GM12872 (cell line): ENCODE measurements at regions not wholly inside any gene's neighbourhood (a gene's known extent, or its start where the extent isn't known, plus 50 kb on each side); places are given as distances from the start of the nearest gene placed in this dataset.

Source experiments
- TF ChIP-seq, protein P1 (sequence below): IDR thresholded peaks from 3 replicates; pipeline ENCODE4 v1.5.1; 2011; ENCODE audit warnings: low read depth, mild to moderate bottlenecking, low read length, moderate library complexity; ENCODE audit not compliant: insufficient read depth

GRCh38 chr9:75588808-75589207 is 301.7 kb upstream of the PCSK5 start:
- TF ChIP-seq, protein P1, sequence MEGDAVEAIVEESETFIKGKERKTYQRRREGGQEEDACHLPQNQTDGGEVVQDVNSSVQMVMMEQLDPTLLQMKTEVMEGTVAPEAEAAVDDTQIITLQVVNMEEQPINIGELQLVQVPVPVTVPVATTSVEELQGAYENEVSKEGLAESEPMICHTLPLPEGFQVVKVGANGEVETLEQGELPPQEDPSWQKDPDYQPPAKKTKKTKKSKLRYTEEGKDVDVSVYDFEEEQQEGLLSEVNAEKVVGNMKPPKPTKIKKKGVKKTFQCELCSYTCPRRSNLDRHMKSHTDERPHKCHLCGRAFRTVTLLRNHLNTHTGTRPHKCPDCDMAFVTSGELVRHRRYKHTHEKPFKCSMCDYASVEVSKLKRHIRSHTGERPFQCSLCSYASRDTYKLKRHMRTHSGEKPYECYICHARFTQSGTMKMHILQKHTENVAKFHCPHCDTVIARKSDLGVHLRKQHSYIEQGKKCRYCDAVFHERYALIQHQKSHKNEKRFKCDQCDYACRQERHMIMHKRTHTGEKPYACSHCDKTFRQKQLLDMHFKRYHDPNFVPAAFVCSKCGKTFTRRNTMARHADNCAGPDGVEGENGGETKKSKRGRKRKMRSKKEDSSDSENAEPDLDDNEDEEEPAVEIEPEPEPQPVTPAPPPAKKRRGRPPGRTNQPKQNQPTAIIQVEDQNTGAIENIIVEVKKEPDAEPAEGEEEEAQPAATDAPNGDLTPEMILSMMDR = peak; percentile 46; the same call in 2 of the 3 replicates

- TF ChIP-seq, protein P1 = no peak
These were observed 301.0 kb upstream of the PCSK5 start for GRCh38 chr9:75589497-75589896.

DNA sequence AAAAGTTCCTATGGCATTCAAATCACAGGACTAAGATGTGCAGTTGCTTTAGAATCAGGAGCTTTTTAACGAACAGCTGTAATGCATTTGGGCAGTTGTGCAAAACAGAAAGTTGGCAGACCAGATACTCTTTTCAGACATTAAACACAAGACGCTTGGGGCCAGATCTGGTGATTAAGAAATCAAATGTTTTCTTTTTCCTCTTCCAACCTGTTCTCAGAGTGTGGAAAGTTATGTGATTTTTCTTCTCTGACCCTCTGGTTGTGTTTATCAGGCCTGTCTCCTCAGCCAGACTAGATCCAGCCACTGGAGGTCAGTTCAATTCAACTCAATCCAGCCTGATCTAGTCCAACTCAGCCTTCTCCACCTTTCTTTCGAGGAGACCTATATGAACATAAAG is 298.5 kb upstream of the PCSK5 start:
- TF ChIP-seq, protein P1 = no peak

DNA sequence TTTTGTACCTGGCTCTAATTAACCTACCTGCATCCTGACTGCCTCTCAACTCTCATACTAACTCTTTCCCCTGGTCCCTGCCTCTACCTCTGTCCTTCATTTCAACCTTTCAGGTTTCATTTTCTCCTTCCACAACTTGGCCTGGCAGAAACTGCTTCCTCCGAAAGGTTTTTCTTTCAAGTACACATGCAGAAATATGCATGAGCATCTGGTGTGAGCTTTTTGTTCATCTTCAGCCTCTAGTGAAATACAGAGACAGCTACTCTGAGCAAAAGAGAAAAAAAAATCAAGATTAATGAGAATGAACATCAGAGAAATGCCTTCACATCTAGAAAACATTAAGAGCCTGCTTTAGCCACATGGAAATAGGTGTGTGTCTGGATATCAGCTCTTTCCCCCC is 297.9 kb upstream of the PCSK5 start:
- TF ChIP-seq, protein P1 = no peak

DNA sequence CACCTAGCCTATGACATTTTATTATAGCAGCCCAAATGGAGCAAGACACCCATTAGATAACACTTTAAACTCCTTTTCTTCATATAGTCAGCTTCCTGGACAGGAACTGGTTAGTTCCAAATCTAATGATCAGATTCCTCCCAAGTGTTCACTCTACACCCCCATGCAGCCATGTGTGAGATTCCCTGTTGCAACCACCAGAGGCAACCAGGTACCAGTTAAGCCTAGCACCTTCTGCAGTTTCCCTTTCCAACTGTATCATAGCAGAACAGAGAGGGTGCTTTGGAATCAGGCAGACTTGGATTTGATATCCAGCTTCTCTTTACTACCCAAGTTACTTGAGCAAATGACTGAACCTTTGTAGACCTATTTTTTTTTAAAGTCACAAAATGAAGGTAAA is 296.6 kb upstream of the PCSK5 start:
- TF ChIP-seq, protein P1 = no peak

- TF ChIP-seq, protein P1 = no peak
These were observed 291.3 kb upstream of the PCSK5 start for GRCh38 chr9:75599126-75599525.

GRCh38 chr9:75601280-75601679 is 289.2 kb upstream of the PCSK5 start:
- TF ChIP-seq, protein P1 = no peak

DNA sequence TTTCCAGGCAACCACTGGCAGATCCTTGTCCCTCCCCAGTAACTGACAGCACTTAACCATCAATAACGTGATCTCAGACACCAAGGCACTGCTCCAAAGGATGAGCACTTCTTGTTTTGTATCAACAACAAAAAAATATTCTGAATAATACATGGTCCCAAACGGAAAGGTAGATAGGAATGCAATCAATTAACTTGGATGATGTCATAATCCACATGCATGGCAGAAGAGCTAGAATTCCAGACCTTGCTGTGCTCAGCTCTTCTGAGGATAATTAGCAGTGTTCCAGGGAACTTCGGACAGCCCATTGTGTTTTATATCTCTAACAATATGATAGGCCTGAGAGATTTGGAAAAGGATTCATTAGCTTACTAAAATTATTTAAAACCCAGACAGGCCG is 288.4 kb upstream of the PCSK5 start:
- TF ChIP-seq, protein P1 = no peak
